Left lung (tissue), 4 donors: ENCODE measurements at regions not wholly inside any gene's neighbourhood (a gene's known extent, or its start where the extent isn't known, plus 50 kb on each side); places are given as distances from the start of the nearest gene placed in this dataset.

Source experiments
- ATAC-seq: fragments of 200-7000 bp; cut with Tn5 transposase; one replicate; pipeline ENCODE4 v1.9.1; 2020; ENCODE audit warnings: moderate library complexity
- DNase-seq, 4 donors: peaks; one replicate each; pipeline ENCODE4 v3.0.0-alpha.2; 2013 to 2020
- H3K27ac ChIP-seq, 2 donors: fragments of 200-600 bp; sonication (generic) in 1 of 2; one replicate each; pipeline versions ENCODE4 v1.5.0 to v1.8.0; 2020 to 2021
- H3K27me3 ChIP-seq, 2 donors: fragments of 200-600 bp; sonication (generic) in 1 of 2; one replicate each; pipeline versions ENCODE4 v1.5.0 to v1.8.0; 2020 to 2021
- H3K36me3 ChIP-seq, 2 donors: fragments of 200-600 bp; sonication (generic) in 1 of 2; one replicate each; pipeline versions ENCODE4 v1.5.0 to v1.8.0; 2020 to 2021
- H3K4me1 ChIP-seq, 2 donors: fragments of 200-600 bp; one replicate each; pipeline ENCODE4 v1.8.0; 2021
- H3K4me3 ChIP-seq, 2 donors: fragments of 200-600 bp; sonication (generic) in 1 of 2; one replicate each; pipeline versions ENCODE4 v1.5.0 to v1.8.0; 2020 to 2021; ENCODE audit warnings: mild to moderate bottlenecking in 1 of 2
- H3K9me3 ChIP-seq, 2 donors: fragments of 200-600 bp; sonication (generic) in 1 of 2; one replicate each; pipeline versions ENCODE4 v1.5.0 to v1.8.0; 2020 to 2021
- CTCF ChIP-seq, 2 donors: fragments of 200-600 bp; sonication (generic) in 1 of 2; IDR thresholded peaks; one replicate each; pipeline versions ENCODE4 v1.5.0 to v1.8.0; 2021; ENCODE audit warnings: antibody characterized with exemption in 2 of 2
- intact Hi-C, 2 donors: fragments of 100-400 bp; cut with DNase I; formaldehyde crosslinking; loops; one replicate each; pipeline versions ENCODE4 v1.11.2 to v1.14.2; 2022
- donor health status: DM: no; HTN: yes; CAD: no.
- donor health status: DM: no; HTN: no; CAD: no.

- Histone ChIP-seq H3K9me3 (no peaks in the 10 kb centered on the region), H3K4me1 (no peaks in the 10 kb centered on the region), H3K4me3 (no peak overlapping the region), H3K27ac (no peak overlapping the region), H3K27me3 (no peaks in the 10 kb centered on the region), H3K36me3 (no peaks in the 10 kb centered on the region)
- DNase-seq (no peak), ATAC-seq (no peak)
- intact Hi-C loops: no loop called here
- TF ChIP-seq CTCF (IDR thresholded peaks at IDR 0.05): no peak
Measured at GRCh38 chr4:160142579-160142978, 1039.7 kb downstream of the RAPGEF2 start.

- no peak for ATAC-seq
- H3K4me3 ChIP-seq: no peak overlapping the region
- H3K9me3 ChIP-seq: no peaks in the 10 kb centered on the region
- no peaks in the 10 kb centered on the region for H3K36me3 ChIP-seq
- H3K27ac ChIP-seq: no peak overlapping the region
- no peak for TF ChIP-seq CTCF (IDR thresholded peaks at IDR 0.05)
- no peaks in the 10 kb centered on the region for H3K27me3 ChIP-seq
- no peak for DNase-seq
- H3K4me1 ChIP-seq: no peaks in the 10 kb centered on the region
- intact Hi-C loops: no loop called here
Measured at GRCh38 chr4:160143574-160143973, 1040.7 kb downstream of the RAPGEF2 start.

- Histone ChIP-seq H3K27me3 (no peaks in the 10 kb centered on the region), H3K4me3 (no peak overlapping the region), H3K4me1 (no peaks in the 10 kb centered on the region), H3K9me3 (peaks cover 0 to 16% of the 10 kb centered on the region in 2 donors), H3K36me3 (no peaks in the 10 kb centered on the region), H3K27ac (no peak overlapping the region)
- TF ChIP-seq CTCF (IDR thresholded peaks at IDR 0.05): no peak
- intact Hi-C loops: no loop called here
- ATAC-seq: no peak
- DNase-seq: peak in 2 of 4 donors; percentile 29 to 57
Measured at GRCh38 chr4:160159457-160159856, 1056.6 kb downstream of the RAPGEF2 start.

- intact Hi-C loops: no loop called here
- Histone ChIP-seq H3K9me3 (peaks cover 0 to 16% of the 10 kb centered on the region in 2 donors), H3K4me1 (no peaks in the 10 kb centered on the region), H3K27ac (no peak overlapping the region), H3K4me3 (no peak overlapping the region), H3K27me3 (no peaks in the 10 kb centered on the region), H3K36me3 (no peaks in the 10 kb centered on the region)
- DNase-seq (no peak), ATAC-seq (no peak)
- no peak for TF ChIP-seq CTCF (IDR thresholded peaks at IDR 0.05)
Measured at GRCh38 chr4:160161026-160161425, 1058.1 kb downstream of the RAPGEF2 start.

GRCh38 chr4:160175064-160175643 is 1072.3 kb downstream of the RAPGEF2 start:
- H3K9me3 ChIP-seq: no peaks in the 10 kb centered on the region
- intact Hi-C loops: no loop called here
- peak; percentile 43 for ATAC-seq
- no peaks in the 10 kb centered on the region for H3K4me1 ChIP-seq
- H3K27me3 ChIP-seq: no peaks in the 10 kb centered on the region
- DNase-seq: peak in 1 of 4 donors; percentile 31
- H3K4me3 ChIP-seq: no peak overlapping the region
- TF ChIP-seq CTCF (IDR thresholded peaks at IDR 0.05): no peak
- H3K36me3 ChIP-seq: no peaks in the 10 kb centered on the region
- H3K27ac ChIP-seq: no peak overlapping the region
